Stomach (tissue), 8 donors: ENCODE measurements at regions not wholly inside any gene's neighbourhood (a gene's known extent, or its start where the extent isn't known, plus 50 kb on each side); places are given as distances from the start of the nearest gene placed in this dataset.

ENCODE experiments used
- DNase-seq, 2 donors: peaks; one replicate each; pipeline versions ENCODE4 v3.0.0 to v3.0.0-alpha.2; 2013 to 2019
- H3K27ac ChIP-seq, 5 donors: fragments of 200-600 bp in 4 of 5; sonication (generic) in 4 of 5; one replicate each; pipeline ENCODE4 v1.5.1; 2013 to 2019; ENCODE audit warnings: mild to moderate bottlenecking in 1 of 5, moderate library complexity in 1 of 5
- H3K27me3 ChIP-seq, 3 donors: fragments of 200-600 bp; sonication (generic); one replicate each; pipeline ENCODE4 v1.5.1; 2017 to 2019; ENCODE audit warnings: mixed run types in 1 of 3
- H3K36me3 ChIP-seq, 4 donors: fragments of 200-600 bp; sonication (generic); 1 replicate in 3 of 4; 2 replicates in 1 of 4; pipeline ENCODE4 v1.5.1; 2016 to 2019
- H3K4me1 ChIP-seq, 4 donors: fragments of 200-600 bp; sonication (generic); one replicate each; pipeline ENCODE4 v1.5.1; 2016 to 2019
- H3K4me3 ChIP-seq, 4 donors: fragments of 200-600 bp; sonication (generic) in 3 of 4; one replicate each; pipeline ENCODE4 v1.5.1; 2016 to 2019; ENCODE audit warnings: mild to moderate bottlenecking in 1 of 4
- H3K9me3 ChIP-seq, 4 donors: fragments of 200-600 bp; sonication (generic); one replicate each; pipeline ENCODE4 v1.5.1; 2016 to 2019
- EP300 ChIP-seq: sonication (generic); formaldehyde crosslinking; IDR thresholded peaks from one replicate; pipeline ENCODE4 v1.6.1; 2017; ENCODE audit warnings: antibody characterized with exemption
- POLR2A ChIP-seq, 4 donors: fragments of 450-650 bp; IDR thresholded peaks; one replicate each; pipeline ENCODE4 v1.6.1; 2016; ENCODE audit warnings: antibody characterized with exemption in 4 of 4, control low read depth in 2 of 4, mild to moderate bottlenecking in 1 of 4, moderate library complexity in 1 of 4
- POLR2AphosphoS5 ChIP-seq, 3 donors: sonication (generic); formaldehyde crosslinking; IDR thresholded peaks; one replicate each; pipeline ENCODE4 v1.6.1; 2016; ENCODE audit warnings: antibody characterized with exemption in 3 of 3
- WGBS, 5 donors: extraction: QIAGEN DNeasy Blood & Tissue Kit in 3 of 5; methylation state at CpG; one replicate each; pipeline versions ENCODE4 v1.1.5 to v1.1.7; 2013 to 2018; 5-methylcytosine and 5-hydroxymethylcytosine counted together
- intact Hi-C: fragments of 100-400 bp; cut with DNase I; formaldehyde crosslinking; loops from one replicate; pipeline ENCODE4 v1.15.1; 2023; ENCODE audit warnings: low total_unique reads
- TF ChIP-seq, protein P1 (sequence below), 7 experiments: fragments of 450-650 bp in 4 of 7; fragments of 200-600 bp in 3 of 7; sonication (generic) in 3 of 7; IDR thresholded peaks; one replicate each; pipeline ENCODE4 v1.5.1; 2016 to 2019; ENCODE audit warnings: antibody characterized with exemption in 7 of 7, control low read depth in 2 of 7, mild to moderate bottlenecking in 1 of 7
- donor health status: healthy with polysubstance abuse.
- donor health status: Bipolar disorder and iron deficiency.
- donor health status: healthy.

DNA sequence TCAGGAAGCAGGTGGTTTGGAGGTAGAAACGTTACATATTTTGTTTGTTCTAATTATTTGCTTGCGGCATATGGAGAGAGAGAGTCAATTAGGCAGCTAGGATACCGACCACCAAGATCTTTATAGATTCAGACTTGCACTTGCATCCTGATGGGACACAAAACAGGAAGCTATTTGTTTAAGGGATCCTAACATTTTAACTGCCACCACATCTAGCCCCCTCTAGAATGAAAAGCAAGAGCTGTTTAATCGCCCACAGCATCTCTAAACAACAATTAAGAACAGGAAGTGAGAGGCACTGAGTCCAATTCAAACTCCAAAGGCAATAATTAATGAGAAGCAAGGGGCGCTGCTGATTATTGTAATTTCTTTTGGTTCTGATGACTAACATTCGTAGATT, 182.0 kb upstream of the LINC00305 start:
- TF ChIP-seq POLR2AphosphoS5 (IDR thresholded peaks at IDR 0.05) (no peak), POLR2A (IDR thresholded peaks at IDR 0.05) (no peak), EP300 (no peak)
- TF ChIP-seq, protein P1, sequence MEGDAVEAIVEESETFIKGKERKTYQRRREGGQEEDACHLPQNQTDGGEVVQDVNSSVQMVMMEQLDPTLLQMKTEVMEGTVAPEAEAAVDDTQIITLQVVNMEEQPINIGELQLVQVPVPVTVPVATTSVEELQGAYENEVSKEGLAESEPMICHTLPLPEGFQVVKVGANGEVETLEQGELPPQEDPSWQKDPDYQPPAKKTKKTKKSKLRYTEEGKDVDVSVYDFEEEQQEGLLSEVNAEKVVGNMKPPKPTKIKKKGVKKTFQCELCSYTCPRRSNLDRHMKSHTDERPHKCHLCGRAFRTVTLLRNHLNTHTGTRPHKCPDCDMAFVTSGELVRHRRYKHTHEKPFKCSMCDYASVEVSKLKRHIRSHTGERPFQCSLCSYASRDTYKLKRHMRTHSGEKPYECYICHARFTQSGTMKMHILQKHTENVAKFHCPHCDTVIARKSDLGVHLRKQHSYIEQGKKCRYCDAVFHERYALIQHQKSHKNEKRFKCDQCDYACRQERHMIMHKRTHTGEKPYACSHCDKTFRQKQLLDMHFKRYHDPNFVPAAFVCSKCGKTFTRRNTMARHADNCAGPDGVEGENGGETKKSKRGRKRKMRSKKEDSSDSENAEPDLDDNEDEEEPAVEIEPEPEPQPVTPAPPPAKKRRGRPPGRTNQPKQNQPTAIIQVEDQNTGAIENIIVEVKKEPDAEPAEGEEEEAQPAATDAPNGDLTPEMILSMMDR (IDR thresholded peaks at IDR 0.05) = no peak
- H3K27me3 ChIP-seq = no peaks in the 10 kb centered on the region

GRCh38 chr18:64330161-64330560, 181.3 kb upstream of the LINC00305 start:
- Histone ChIP-seq H3K27me3 (no peaks in the 10 kb centered on the region), H3K27ac (no peak overlapping the region), H3K4me3 (no peak overlapping the region), H3K36me3 (no peaks in the 10 kb centered on the region), H3K9me3 (no peaks in the 10 kb centered on the region), H3K4me1 (no peaks in the 10 kb centered on the region)
- intact Hi-C loops = no loop called here
- no peak for DNase-seq
- no peak for TF ChIP-seq POLR2A (IDR thresholded peaks at IDR 0.05)
- TF ChIP-seq POLR2AphosphoS5 (IDR thresholded peaks at IDR 0.05) = no peak
- TF ChIP-seq, protein P1 (IDR thresholded peaks at IDR 0.05) = no peak
- TF ChIP-seq EP300 = no peak
- WGBS, 5 donors = 73 to 86% (median 83%) methylated on average over 4 of the region's 4 CpGs

More for the DNA sequence above, 182.0 kb upstream of the LINC00305 start:
- Histone ChIP-seq H3K9me3 (no peaks in the 10 kb centered on the region), H3K4me1 (no peaks in the 10 kb centered on the region), H3K4me3 (no peak overlapping the region), H3K27ac (no peak overlapping the region), H3K36me3 (no peaks in the 10 kb centered on the region)
- 52 to 62% (median 58%) methylated on average over 6 of the region's 6 CpGs for WGBS, 5 donors
- intact Hi-C loops = no loop called here
- DNase-seq = no peak

GRCh38 chr18:64322189-64322588, 173.3 kb upstream of the LINC00305 start:
- TF ChIP-seq EP300 = no peak
- no peak for TF ChIP-seq POLR2A (IDR thresholded peaks at IDR 0.05)
- TF ChIP-seq, protein P1 (IDR thresholded peaks at IDR 0.05) = no peak
- TF ChIP-seq POLR2AphosphoS5 (IDR thresholded peaks at IDR 0.05) = no peak

DNA sequence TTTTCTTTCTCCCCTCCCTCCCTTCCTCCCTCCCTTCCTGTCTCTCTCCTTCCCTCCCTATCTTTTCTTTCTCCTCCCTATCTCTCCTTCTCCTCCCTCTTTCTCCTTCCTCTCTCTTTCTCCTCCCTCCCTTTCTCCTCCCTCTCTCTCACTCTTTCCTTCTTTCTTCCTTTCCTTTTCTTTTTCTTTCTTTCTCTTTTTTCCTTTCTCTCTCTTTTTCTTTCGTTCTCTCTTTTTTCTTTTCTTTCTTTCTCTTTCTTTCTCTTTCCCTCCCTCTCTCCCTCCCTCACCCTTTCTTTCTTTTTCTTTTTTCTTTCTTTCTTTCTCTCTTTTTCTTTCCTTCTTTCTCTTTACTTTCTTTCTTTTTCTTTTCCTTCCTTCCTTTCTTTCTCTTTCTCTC, 169.7 kb upstream of the LINC00305 start:
- no peak for DNase-seq

More at GRCh38 chr18:64322189-64322588, 173.3 kb upstream of the LINC00305 start:
- intact Hi-C loops = no loop called here
- no peak overlapping the region for H3K4me3 ChIP-seq
- H3K36me3 ChIP-seq = no peaks in the 10 kb centered on the region
- 68 to 88% (median 81%) methylated on average over 1 of the region's 1 CpG for WGBS, 5 donors
- H3K27me3 ChIP-seq = no peaks in the 10 kb centered on the region
- no peaks in the 10 kb centered on the region for H3K9me3 ChIP-seq
- H3K4me1 ChIP-seq = no peaks in the 10 kb centered on the region
- H3K27ac ChIP-seq = no peak overlapping the region
- DNase-seq = no peak

More for the DNA sequence above, 169.7 kb upstream of the LINC00305 start:
- 73 to 92% (median 80%) methylated on average over 1 of the region's 1 CpG for WGBS, 5 donors
- TF ChIP-seq POLR2AphosphoS5 (IDR thresholded peaks at IDR 0.05) (no peak), POLR2A (IDR thresholded peaks at IDR 0.05) (no peak), EP300 (no peak)
- TF ChIP-seq, protein P1 (IDR thresholded peaks at IDR 0.05) = no peak
- Histone ChIP-seq H3K27ac (no peak overlapping the region), H3K27me3 (no peaks in the 10 kb centered on the region), H3K4me3 (no peak overlapping the region), H3K36me3 (no peaks in the 10 kb centered on the region), H3K9me3 (no peaks in the 10 kb centered on the region), H3K4me1 (no peaks in the 10 kb centered on the region)
- intact Hi-C loops = no loop called here
